ENCODE measurements at regions not wholly inside any gene's neighbourhood (a gene's known extent, or its start where the extent isn't known, plus 50 kb on each side); places are given as distances from the start of the nearest gene placed in this dataset.

- no peak for TF ChIP-seq CTCF (IDR thresholded peaks at IDR 0.05)
- TF ChIP-seq EZH2 (IDR thresholded peaks at IDR 0.05; ENCODE audit: borderline replicate concordance, insufficient read depth, low read depth, low read length, poor library complexity, severe bottlenecking), result no peak
These were observed 280.6 kb downstream of the PARM1 start for GRCh38 chr4:75213480-75213879.
